ENCODE measurements at regions not wholly inside any gene's neighbourhood (a gene's known extent, or its start where the extent isn't known, plus 50 kb on each side); places are given as distances from the start of the nearest gene placed in this dataset.

- no peak overlapping the region for H3K4me3 ChIP-seq (ENCODE audit: low read depth, low read length)
- no peak for DNase-seq (ENCODE audit: low read depth)
- TF ChIP-seq CTCF (IDR thresholded peaks at IDR 0.05; ENCODE audit: insufficient read depth, low read depth, low read length): no peak
Measured at GRCh38 chr16:11484691-11485258, 101.9 kb downstream of the LITAF start.

GRCh38 chr16:11485676-11486075 lies 101.0 kb downstream of the LITAF start:
- TF ChIP-seq CTCF (IDR thresholded peaks at IDR 0.05; ENCODE audit: insufficient read depth, low read depth, low read length): no peak
- H3K4me3 ChIP-seq (ENCODE audit: low read depth, low read length): no peak overlapping the region
- DNase-seq (ENCODE audit: low read depth): no peak

- no peak overlapping the region for H3K4me3 ChIP-seq (ENCODE audit: low read depth, low read length)
- TF ChIP-seq CTCF (IDR thresholded peaks at IDR 0.05; ENCODE audit: insufficient read depth, low read depth, low read length): no peak
- DNase-seq (ENCODE audit: low read depth): no peak
Measured at GRCh38 chr16:11487289-11487688, 99.4 kb downstream of the LITAF start.

GRCh38 chr16:11488304-11488703 lies 98.4 kb downstream of the LITAF start:
- no peak for DNase-seq (ENCODE audit: low read depth)
- no peak for TF ChIP-seq CTCF (IDR thresholded peaks at IDR 0.05; ENCODE audit: insufficient read depth, low read depth, low read length)
- H3K4me3 ChIP-seq (ENCODE audit: low read depth, low read length): no peak overlapping the region

- no peak overlapping the region for H3K4me3 ChIP-seq (ENCODE audit: low read depth, low read length)
- no peak for DNase-seq (ENCODE audit: low read depth)
- TF ChIP-seq CTCF (IDR thresholded peaks at IDR 0.05; ENCODE audit: insufficient read depth, low read depth, low read length): no peak
Measured at GRCh38 chr16:11491524-11491923, 95.2 kb downstream of the LITAF start.

GRCh38 chr16:11492808-11493530 lies 93.8 kb downstream of the LITAF start:
- no peak for DNase-seq (ENCODE audit: low read depth)
- no peak overlapping the region for H3K4me3 ChIP-seq (ENCODE audit: low read depth, low read length)
- no peak for TF ChIP-seq CTCF (IDR thresholded peaks at IDR 0.05; ENCODE audit: insufficient read depth, low read depth, low read length)

All from fibroblast of villous mesenchyme (primary cell).